CD14-positive monocyte (primary cell): ENCODE measurements at regions not wholly inside any gene's neighbourhood (a gene's known extent, or its start where the extent isn't known, plus 50 kb on each side); places are given as distances from the start of the nearest gene placed in this dataset.

ENCODE experiments used
- DNase-seq, 3 donors: peaks; one replicate each; pipeline ENCODE4 v3.0.0-alpha.2; 2011 to 2022
- H2AFZ ChIP-seq: 2 replicates; pipeline ENCODE4 v1.6.0; 2012; ENCODE audit warnings: mild to moderate bottlenecking, low read depth, low read length, inconsistent platforms; ENCODE audit not compliant: insufficient read depth, poor library complexity, severe bottlenecking
- H3K27ac ChIP-seq, 2 donors: 1 replicate in 1 of 2; 2 replicates in 1 of 2; pipeline ENCODE4 v1.5.1; 2012 to 2013; ENCODE audit warnings: low read length in 2 of 2, control low read depth in 1 of 2, inconsistent platforms in 1 of 2, low read depth in 1 of 2, mild to moderate bottlenecking in 1 of 2
- H3K27me3 ChIP-seq, 2 donors: one replicate each; pipeline versions ENCODE4 v1.6.0 to v1.6.1; 2011 to 2013; ENCODE audit warnings: low read length in 2 of 2; ENCODE audit not compliant: control insufficient read depth in 2 of 2, insufficient read depth in 2 of 2
- H3K36me3 ChIP-seq, 2 donors: replicated peaks in 1 of 2; 1 replicate in 1 of 2; 2 replicates in 1 of 2; pipeline versions ENCODE4 v1.5.1 to v1.6.1; 2012 to 2013; ENCODE audit warnings: low read length in 2 of 2, control low read depth in 1 of 2, inconsistent platforms in 1 of 2, mild to moderate bottlenecking in 1 of 2; ENCODE audit not compliant: insufficient read depth in 2 of 2, control insufficient read depth in 1 of 2
- H3K4me1 ChIP-seq, 2 donors: 1 replicate in 1 of 2; 2 replicates in 1 of 2; pipeline versions ENCODE4 v1.5.1 to v1.6.1; 2012 to 2013; ENCODE audit warnings: low read length in 2 of 2, control low read depth in 1 of 2, inconsistent platforms in 1 of 2, mild to moderate bottlenecking in 1 of 2, moderate library complexity in 1 of 2; ENCODE audit not compliant: insufficient read depth in 2 of 2, control insufficient read depth in 1 of 2
- H3K4me2 ChIP-seq: replicated peaks from 2 replicates; pipeline ENCODE3; 2012; ENCODE audit warnings: low read length, moderate library complexity, mild to moderate bottlenecking; ENCODE audit not compliant: poor library complexity, severe bottlenecking; ENCODE audit errors: extremely low read depth
- H3K4me3 ChIP-seq, 3 experiments: fragments of 200-600 bp in 1 of 3; sonication (generic) in 1 of 3; replicated peaks in 1 of 3; 1 replicate in 2 of 3; 2 replicates in 1 of 3; pipeline ENCODE4 v1.5.1; 2011 to 2013; ENCODE audit warnings: low read length in 3 of 3, mild to moderate bottlenecking in 3 of 3, control low read depth in 2 of 3, low read depth in 2 of 3, inconsistent platforms in 1 of 3, moderate library complexity in 1 of 3
- H3K79me2 ChIP-seq: 2 replicates; pipeline ENCODE4 v1.6.0; 2012; ENCODE audit warnings: mild to moderate bottlenecking, control low read depth, inconsistent platforms, low read length, moderate library complexity; ENCODE audit not compliant: insufficient read depth
- H3K9ac ChIP-seq: 2 replicates; pipeline ENCODE4 v1.6.0; 2017; ENCODE audit warnings: low read length, mild to moderate bottlenecking; ENCODE audit not compliant: insufficient read depth, poor library complexity, severe bottlenecking
- H3K9me3 ChIP-seq, 2 donors: replicated peaks in 1 of 2; 1 replicate in 1 of 2; 2 replicates in 1 of 2; pipeline versions ENCODE4 v1.5.1 to v1.6.1; 2012 to 2013; ENCODE audit warnings: low read length in 2 of 2, control low read depth in 1 of 2; ENCODE audit not compliant: control insufficient read depth in 1 of 2, insufficient read depth in 1 of 2
- H4K20me1 ChIP-seq: 2 replicates; pipeline ENCODE4 v1.6.0; 2012; ENCODE audit warnings: mild to moderate bottlenecking, low read length, control low read depth, moderate library complexity; ENCODE audit not compliant: insufficient read depth
- H3K27ac Mint-ChIP-seq, 7 donors: one replicate each; pipeline ENCODE4 v1.8.0; 2020; ENCODE audit warnings: mild to moderate bottlenecking in 7 of 7, mixed read lengths in 7 of 7, moderate library complexity in 6 of 7, inconsistent platforms in 2 of 7
- H3K27me3 Mint-ChIP-seq, 3 donors: one replicate each; pipeline ENCODE4 v1.8.0; 2021 to 2022; ENCODE audit warnings: low read depth in 3 of 3, mild to moderate bottlenecking in 3 of 3, mixed read lengths in 3 of 3, moderate library complexity in 3 of 3, inconsistent platforms in 1 of 3
- H3K36me3 Mint-ChIP-seq, 2 donors: one replicate each; pipeline ENCODE4 v1.8.0; 2020; ENCODE audit warnings: mixed read lengths in 2 of 2, inconsistent platforms in 1 of 2, mild to moderate bottlenecking in 1 of 2
- H3K4me1 Mint-ChIP-seq: one replicate; pipeline ENCODE4 v1.8.0; 2020; ENCODE audit warnings: mild to moderate bottlenecking, mixed read lengths
- H3K4me3 Mint-ChIP-seq, 2 donors: one replicate each; pipeline ENCODE4 v1.8.0; 2020; ENCODE audit warnings: mild to moderate bottlenecking in 2 of 2, mixed read lengths in 2 of 2, moderate library complexity in 1 of 2
- H3K9me3 Mint-ChIP-seq, 7 donors: one replicate each; pipeline ENCODE4 v1.8.0; 2020 to 2022; ENCODE audit warnings: mixed read lengths in 7 of 7, mild to moderate bottlenecking in 6 of 7, moderate library complexity in 6 of 7, inconsistent platforms in 2 of 7
- WGBS: methylation state at CpG from one replicate; pipeline ENCODE4 v1.1.5; 2013; ENCODE audit warnings: missing lambda C conversion rate; ENCODE audit not compliant: insufficient coverage; 5-methylcytosine and 5-hydroxymethylcytosine counted together
- intact Hi-C, 2 donors: fragments of 100-400 bp; cut with micrococcal nuclease; formaldehyde crosslinking; loops; one replicate each; pipeline versions ENCODE4 v1.15.0 to v1.15.1; 2023
- TF ChIP-seq, protein P1 (sequence below): fragments of 200-600 bp; IDR thresholded peaks from one replicate; pipeline ENCODE4 v1.8.0; 2022; ENCODE audit warnings: antibody characterized with exemption, mild to moderate bottlenecking

- H4K20me1 ChIP-seq, result no peaks in the 10 kb centered on the region
- no peaks in the 10 kb centered on the region for H3K27me3 ChIP-seq
- no peak overlapping the region for H3K9ac ChIP-seq
- Mint-ChIP-seq H3K4me1 (no peaks in the 10 kb centered on the region), H3K9me3 (peaks cover 2 to 28% (median 7%) of the 10 kb centered on the region in 7 donors), H3K27ac (no peak overlapping the region), H3K27me3 (peaks cover 0 to 2% (median 0%) of the 10 kb centered on the region in 3 donors), H3K36me3 (no peaks in the 10 kb centered on the region), H3K4me3 (no peak overlapping the region)
- H3K27ac ChIP-seq, result no peak overlapping the region
- H3K79me2 ChIP-seq, result no peaks in the 10 kb centered on the region
- no peak overlapping the region for H2AFZ ChIP-seq
- H3K36me3 ChIP-seq, result no peaks in the 10 kb centered on the region
- 91% methylated on average over 1 of the region's 2 CpGs for WGBS
- TF ChIP-seq, protein P1, sequence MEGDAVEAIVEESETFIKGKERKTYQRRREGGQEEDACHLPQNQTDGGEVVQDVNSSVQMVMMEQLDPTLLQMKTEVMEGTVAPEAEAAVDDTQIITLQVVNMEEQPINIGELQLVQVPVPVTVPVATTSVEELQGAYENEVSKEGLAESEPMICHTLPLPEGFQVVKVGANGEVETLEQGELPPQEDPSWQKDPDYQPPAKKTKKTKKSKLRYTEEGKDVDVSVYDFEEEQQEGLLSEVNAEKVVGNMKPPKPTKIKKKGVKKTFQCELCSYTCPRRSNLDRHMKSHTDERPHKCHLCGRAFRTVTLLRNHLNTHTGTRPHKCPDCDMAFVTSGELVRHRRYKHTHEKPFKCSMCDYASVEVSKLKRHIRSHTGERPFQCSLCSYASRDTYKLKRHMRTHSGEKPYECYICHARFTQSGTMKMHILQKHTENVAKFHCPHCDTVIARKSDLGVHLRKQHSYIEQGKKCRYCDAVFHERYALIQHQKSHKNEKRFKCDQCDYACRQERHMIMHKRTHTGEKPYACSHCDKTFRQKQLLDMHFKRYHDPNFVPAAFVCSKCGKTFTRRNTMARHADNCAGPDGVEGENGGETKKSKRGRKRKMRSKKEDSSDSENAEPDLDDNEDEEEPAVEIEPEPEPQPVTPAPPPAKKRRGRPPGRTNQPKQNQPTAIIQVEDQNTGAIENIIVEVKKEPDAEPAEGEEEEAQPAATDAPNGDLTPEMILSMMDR, result no peak
- intact Hi-C loops, result no loop called here
- DNase-seq, result no peak
- H3K9me3 ChIP-seq, result no peaks in the 10 kb centered on the region
- H3K4me3 ChIP-seq, result no peak overlapping the region
- H3K4me1 ChIP-seq, result no peaks in the 10 kb centered on the region
- H3K4me2 ChIP-seq, result no peak overlapping the region
Observed at GRCh38 chr9:79970146-79970425, 398.3 kb downstream of the TLE4 start.

DNA sequence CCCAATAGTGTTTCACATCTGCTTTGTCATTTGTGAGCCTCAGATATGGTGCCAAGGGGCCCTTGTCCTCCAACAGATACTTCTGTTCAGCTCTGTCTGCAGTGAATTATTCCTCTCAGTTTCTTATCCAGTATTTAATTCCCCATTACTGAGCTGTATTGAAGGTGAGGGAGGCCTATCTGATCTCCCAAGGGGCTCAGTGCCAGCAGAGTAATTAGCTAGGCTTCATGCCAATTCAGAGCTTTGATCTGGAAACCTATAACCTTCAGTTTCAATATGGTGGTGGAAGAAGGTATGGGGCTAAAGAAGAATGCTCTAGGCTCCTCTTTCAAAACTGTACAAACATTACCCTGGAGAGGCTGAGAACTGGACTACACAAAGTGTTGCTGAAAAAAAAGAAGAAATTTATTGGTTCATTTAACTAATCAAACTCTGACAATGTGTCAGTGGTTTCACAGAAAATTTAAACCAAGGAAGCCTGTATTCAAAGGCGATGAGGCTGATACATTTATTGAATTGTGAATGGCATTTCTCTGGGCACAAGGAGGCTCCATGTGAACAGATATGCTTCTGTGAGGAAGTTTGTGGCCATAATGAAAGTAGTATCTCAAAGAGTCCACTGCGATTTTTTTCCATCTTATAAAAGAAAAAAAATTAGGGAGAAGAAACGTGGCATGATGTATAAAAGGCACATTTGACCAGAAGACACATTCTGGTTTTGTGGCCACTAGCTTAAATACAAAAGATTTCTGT is 397.8 kb downstream of the TLE4 start:
- Histone ChIP-seq H3K4me2 (no peak overlapping the region), H3K4me1 (no peaks in the 10 kb centered on the region), H3K36me3 (no peaks in the 10 kb centered on the region), H3K79me2 (no peaks in the 10 kb centered on the region), H3K9ac (no peak overlapping the region), H4K20me1 (no peaks in the 10 kb centered on the region), H3K27me3 (no peaks in the 10 kb centered on the region), H3K4me3 (no peak overlapping the region), H3K27ac (no peak overlapping the region), H3K9me3 (no peaks in the 10 kb centered on the region), H2AFZ (no peak overlapping the region)
- no peaks in the 10 kb centered on the region for H3K4me1 Mint-ChIP-seq
- intact Hi-C loops, result no loop called here
- no peak for DNase-seq
- H3K27me3 Mint-ChIP-seq, result peaks cover 0 to 2% (median 0%) of the 10 kb centered on the region in 3 donors
- whole genome bisulfite sequencing, result no CpG with 5 or more reads among the region's 3 CpGs
- H3K4me3 Mint-ChIP-seq, result no peak overlapping the region
- peaks cover 2 to 25% (median 7%) of the 10 kb centered on the region in 7 donors for H3K9me3 Mint-ChIP-seq
- TF ChIP-seq, protein P1, result no peak
- H3K27ac Mint-ChIP-seq, result no peak overlapping the region
- no peaks in the 10 kb centered on the region for H3K36me3 Mint-ChIP-seq
